Activated CD4-positive, alpha-beta T cell treated with anti-CD3 and anti-CD28 coated beads, Interleukin-10, Interleukin-2, amounts not matched to agents 100 ng/mL and 50 ng/mL, durations not matched to agents 16 hours and 8 hours (primary cell): ENCODE measurements at regions not wholly inside any gene's neighbourhood (a gene's known extent, or its start where the extent isn't known, plus 50 kb on each side); places are given as distances from the start of the nearest gene placed in this dataset.

Source experiments
- DNase-seq: peaks from one replicate; pipeline ENCODE4 v3.0.0-alpha.2; 2020

GRCh38 chr3:39000008-39000450 is 51.7 kb downstream of the SCN11A start:
- DNase-seq, result peak; percentile 58

- no peak for DNase-seq
Measured at GRCh38 chr3:38998086-38998485, 53.7 kb downstream of the SCN11A start.

- DNase-seq, result no peak
Measured at GRCh38 chr3:38996193-38996592, 55.6 kb downstream of the SCN11A start.

DNA sequence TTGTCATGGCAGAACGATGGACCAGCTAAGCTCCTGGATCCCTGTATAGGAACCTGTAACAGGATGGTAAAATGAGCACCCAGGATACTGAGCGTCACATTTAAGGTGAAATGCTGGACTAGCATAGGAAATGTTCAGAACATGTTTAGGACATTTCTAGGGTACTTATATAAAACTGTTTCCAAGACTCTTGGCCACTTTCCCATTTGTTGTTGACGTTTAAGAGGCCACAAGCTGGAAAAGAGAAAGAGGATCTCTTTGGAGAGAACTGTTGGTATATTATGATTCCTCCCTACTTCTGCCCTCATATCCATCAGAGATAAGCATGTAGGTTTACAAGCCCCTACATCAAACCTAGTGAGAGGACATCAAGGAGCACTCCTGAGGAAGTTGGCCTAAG is 57.5 kb downstream of the SCN11A start:
- DNase-seq, result no peak

DNA sequence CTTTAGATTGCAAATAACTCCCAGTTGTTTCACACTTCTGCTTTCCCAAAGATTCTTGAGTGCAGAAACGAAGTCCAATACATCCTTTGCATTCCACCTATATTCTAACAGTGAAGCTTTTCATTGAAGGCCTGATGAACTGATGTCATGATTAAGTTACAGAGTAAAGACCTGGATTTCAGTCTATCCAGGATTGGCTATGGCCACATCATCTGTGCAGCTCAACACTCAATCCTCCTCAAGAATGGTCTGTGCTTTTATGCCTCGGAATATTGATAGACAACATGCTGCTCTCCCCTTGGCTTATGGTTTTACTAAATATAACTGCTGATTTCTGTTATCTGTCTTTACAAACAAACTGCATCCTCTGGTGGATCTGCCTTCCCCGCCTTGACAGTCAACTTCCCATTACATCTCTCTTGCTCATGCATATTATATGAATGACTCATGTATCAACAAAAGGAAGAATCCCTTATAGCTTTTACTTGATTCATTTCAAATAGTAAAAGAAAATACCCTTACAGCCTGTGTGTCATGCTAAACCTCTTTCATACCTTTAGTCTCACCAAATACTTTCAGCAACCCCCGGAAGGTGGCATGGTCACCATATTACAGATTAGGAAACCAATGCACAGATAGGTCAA is 59.5 kb downstream of the SCN11A start:
- DNase-seq, result no peak

GRCh38 chr3:38990621-38991020 is 61.1 kb downstream of the SCN11A start:
- no peak for DNase-seq

GRCh38 chr3:38989917-38990510 is 61.7 kb downstream of the SCN11A start:
- no peak for DNase-seq

DNA sequence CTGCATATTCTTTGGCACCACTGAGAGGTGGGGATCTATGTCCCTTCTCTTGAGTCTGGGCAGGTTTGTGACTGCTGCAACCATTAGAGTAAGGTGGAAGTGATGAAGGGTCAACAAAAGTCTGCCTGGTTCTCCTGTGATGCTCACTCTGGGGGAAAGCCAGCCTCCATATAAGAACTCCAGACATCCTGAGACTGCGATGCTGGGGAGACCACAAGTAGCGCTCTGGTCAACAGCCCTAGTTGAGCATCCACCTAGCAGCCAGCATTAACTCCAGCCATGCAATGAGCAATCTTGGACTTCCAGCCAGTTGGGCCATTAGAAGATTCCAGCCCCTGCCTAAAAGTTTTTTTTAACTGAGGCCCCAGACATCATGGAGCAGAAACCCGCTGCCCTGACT is 62.8 kb downstream of the SCN11A start:
- no peak for DNase-seq

- no peak for DNase-seq
Measured at GRCh38 chr3:38987456-38987855, 64.3 kb downstream of the SCN11A start.

- DNase-seq, result no peak
Measured at GRCh38 chr3:38986901-38987300, 64.8 kb downstream of the SCN11A start.

- DNase-seq, result no peak
Measured at GRCh38 chr3:38985981-38986380, 65.8 kb downstream of the SCN11A start.

DNA sequence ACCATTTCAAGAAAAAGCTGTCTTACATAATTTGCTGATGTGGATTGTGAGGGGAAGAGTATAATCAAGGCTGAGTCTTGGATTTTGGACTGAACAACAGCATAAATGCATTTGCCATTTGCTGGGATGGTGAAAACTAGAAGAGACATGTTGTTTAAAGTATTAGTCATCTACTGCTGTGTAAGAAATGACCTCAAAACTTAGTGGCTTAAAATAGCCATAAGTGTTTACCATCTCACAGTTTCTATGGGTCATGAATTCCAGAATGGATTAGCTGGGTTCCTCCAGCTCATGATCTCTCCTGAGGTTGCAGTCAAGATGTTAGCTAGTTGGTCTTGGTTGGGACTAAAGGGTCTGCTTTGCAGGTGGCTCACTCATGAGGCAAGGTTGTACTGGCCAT is 66.2 kb downstream of the SCN11A start:
- no peak for DNase-seq

- no peak for DNase-seq
Measured at GRCh38 chr3:38984731-38985130, 67.0 kb downstream of the SCN11A start.

- no peak for DNase-seq
Measured at GRCh38 chr3:38984110-38984509, 67.6 kb downstream of the SCN11A start.

- no peak for DNase-seq
Measured at GRCh38 chr3:38980938-38981337, 70.8 kb downstream of the SCN11A start.

DNA sequence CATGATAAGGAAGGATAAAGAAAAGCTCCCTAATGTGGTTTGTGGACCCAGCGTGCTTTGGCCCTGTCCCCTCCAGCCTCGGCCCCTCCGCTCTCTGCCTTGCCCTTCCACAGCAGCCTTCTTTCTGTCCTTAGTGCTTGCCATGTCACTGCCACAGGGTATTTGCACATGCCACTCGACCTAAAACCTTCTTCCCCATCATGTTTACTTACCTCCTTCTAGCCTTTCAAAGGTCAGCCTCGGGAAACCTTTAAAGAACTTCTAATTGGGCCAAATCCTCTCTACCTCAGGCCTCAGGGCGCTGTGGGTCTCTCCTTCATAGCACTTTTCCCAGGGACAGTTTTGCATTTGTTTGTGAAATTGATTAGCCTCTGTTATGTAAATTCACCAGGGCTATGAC is 73.0 kb downstream of the SCN11A start:
- DNase-seq, result no peak

GRCh38 chr3:38970851-38971638 is 80.7 kb downstream of the SCN11A start:
- no peak for DNase-seq

DNA sequence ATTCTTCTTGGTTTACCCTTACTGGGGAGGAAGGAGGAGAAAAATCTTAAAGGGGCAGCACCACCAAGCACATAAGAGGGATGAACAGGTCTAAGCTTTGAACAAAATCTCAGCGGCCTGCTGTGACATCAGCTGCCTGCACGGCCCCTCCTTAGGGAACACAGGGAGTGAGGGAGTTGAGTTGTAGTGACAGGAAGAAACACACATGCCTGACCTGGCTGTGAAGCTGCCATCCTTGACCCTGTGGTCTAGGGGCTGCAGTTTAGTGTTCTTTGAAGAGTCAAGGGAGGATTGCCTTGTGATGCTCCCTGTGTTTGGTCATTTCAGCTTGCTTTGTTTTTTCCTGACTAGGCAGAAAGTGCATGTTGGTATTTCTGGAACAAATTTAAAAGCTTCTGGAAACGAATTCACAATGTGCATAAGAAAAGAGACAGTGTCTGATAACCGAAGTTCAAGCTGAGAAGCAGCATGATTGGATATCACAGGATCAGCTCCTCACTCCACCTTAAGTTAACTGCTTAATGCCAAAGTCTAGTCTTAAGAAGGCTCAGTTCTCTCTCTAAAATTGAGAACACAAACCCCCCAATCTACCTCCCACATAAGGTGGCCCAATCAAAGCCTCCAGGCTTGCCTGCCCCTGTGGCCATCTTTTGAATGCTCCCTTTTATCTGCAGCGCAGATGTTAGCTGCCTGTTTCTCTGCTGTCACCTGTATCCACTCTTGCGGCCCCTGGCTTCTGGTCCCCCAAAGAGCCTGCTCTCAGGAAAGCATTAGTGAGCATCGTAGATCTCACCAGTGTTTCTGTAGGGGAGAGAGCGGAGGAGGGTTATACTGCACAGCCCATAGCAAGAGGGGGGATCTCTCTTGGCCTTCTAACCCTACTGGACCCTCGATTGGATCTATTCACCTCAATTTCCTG is 82.2 kb downstream of the SCN11A start:
- no peak for DNase-seq

GRCh38 chr3:38968891-38969290 is 82.9 kb downstream of the SCN11A start:
- no peak for DNase-seq

- DNase-seq, result no peak
Measured at GRCh38 chr3:38968403-38968802, 83.3 kb downstream of the SCN11A start.

GRCh38 chr3:38967693-38967989 is 84.1 kb downstream of the SCN11A start:
- no peak for DNase-seq

GRCh38 chr3:38966811-38967692 is 84.7 kb downstream of the SCN11A start:
- no peak for DNase-seq
